ENCODE measurements at regions not wholly inside any gene's neighbourhood (a gene's known extent, or its start where the extent isn't known, plus 50 kb on each side); places are given as distances from the start of the nearest gene placed in this dataset.
"Not testable (repeated sequence)": the region's sequence is repeated elsewhere in the genome, so short reads cannot be mapped to it uniquely, and the experiment has no call there.

- TF ChIP-seq EZH2 (IDR thresholded peaks at IDR 0.05; ENCODE audit: borderline replicate concordance, low read depth, low read length, poor library complexity, severe bottlenecking); CTCF (conservative IDR thresholded peaks at IDR 0.05; ENCODE audit: low read depth, low read length): not testable (repeated sequence)
These were observed 915.3 kb upstream of the CRIM1 start for GRCh38 chr2:35440308-35440707.
